ENCODE measurements at regions not wholly inside any gene's neighbourhood (a gene's known extent, or its start where the extent isn't known, plus 50 kb on each side); places are given as distances from the start of the nearest gene placed in this dataset.

DNA sequence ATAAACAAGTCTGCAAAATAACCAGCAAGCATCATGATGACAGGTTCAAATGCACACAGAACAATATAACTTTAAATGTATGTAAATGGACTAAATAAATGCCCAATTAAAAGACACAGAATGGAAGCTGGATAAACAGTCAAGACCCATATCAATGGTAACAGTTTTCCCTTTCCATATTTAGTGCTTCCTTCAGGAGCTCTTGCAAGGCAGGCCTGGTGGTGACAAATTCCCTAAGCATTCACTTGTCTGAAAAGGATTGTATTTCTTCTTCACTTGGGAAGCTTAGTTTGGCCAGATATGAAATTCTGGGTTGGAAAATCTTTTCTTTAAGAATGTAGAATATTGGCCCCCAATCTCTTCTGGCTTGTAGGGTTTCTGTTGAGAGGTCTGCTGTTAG lies 120.2 kb upstream of the RASA1 start:
- TF ChIP-seq POLR2AphosphoS5 (IDR thresholded peaks at IDR 0.05; ENCODE audit: low read depth) (no peak), SPI1 (IDR thresholded peaks at IDR 0.05; ENCODE audit: borderline replicate concordance, low read depth) (no peak), GABPA (IDR thresholded peaks at IDR 0.05; ENCODE audit: low read depth) (no peak)
- TF ChIP-seq, protein P1, sequence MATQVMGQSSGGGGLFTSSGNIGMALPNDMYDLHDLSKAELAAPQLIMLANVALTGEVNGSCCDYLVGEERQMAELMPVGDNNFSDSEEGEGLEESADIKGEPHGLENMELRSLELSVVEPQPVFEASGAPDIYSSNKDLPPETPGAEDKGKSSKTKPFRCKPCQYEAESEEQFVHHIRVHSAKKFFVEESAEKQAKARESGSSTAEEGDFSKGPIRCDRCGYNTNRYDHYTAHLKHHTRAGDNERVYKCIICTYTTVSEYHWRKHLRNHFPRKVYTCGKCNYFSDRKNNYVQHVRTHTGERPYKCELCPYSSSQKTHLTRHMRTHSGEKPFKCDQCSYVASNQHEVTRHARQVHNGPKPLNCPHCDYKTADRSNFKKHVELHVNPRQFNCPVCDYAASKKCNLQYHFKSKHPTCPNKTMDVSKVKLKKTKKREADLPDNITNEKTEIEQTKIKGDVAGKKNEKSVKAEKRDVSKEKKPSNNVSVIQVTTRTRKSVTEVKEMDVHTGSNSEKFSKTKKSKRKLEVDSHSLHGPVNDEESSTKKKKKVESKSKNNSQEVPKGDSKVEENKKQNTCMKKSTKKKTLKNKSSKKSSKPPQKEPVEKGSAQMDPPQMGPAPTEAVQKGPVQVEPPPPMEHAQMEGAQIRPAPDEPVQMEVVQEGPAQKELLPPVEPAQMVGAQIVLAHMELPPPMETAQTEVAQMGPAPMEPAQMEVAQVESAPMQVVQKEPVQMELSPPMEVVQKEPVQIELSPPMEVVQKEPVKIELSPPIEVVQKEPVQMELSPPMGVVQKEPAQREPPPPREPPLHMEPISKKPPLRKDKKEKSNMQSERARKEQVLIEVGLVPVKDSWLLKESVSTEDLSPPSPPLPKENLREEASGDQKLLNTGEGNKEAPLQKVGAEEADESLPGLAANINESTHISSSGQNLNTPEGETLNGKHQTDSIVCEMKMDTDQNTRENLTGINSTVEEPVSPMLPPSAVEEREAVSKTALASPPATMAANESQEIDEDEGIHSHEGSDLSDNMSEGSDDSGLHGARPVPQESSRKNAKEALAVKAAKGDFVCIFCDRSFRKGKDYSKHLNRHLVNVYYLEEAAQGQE (IDR thresholded peaks at IDR 0.05; ENCODE audit: insufficient replicate concordance, low read depth) = no peak
- TF ChIP-seq, protein P2, sequence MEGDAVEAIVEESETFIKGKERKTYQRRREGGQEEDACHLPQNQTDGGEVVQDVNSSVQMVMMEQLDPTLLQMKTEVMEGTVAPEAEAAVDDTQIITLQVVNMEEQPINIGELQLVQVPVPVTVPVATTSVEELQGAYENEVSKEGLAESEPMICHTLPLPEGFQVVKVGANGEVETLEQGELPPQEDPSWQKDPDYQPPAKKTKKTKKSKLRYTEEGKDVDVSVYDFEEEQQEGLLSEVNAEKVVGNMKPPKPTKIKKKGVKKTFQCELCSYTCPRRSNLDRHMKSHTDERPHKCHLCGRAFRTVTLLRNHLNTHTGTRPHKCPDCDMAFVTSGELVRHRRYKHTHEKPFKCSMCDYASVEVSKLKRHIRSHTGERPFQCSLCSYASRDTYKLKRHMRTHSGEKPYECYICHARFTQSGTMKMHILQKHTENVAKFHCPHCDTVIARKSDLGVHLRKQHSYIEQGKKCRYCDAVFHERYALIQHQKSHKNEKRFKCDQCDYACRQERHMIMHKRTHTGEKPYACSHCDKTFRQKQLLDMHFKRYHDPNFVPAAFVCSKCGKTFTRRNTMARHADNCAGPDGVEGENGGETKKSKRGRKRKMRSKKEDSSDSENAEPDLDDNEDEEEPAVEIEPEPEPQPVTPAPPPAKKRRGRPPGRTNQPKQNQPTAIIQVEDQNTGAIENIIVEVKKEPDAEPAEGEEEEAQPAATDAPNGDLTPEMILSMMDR (IDR thresholded peaks at IDR 0.05; ENCODE audit: insufficient read depth, low read length) = no peak
- Histone ChIP-seq H3K27ac (replicated peaks) (no peak overlapping the region), H3K27me3 (ENCODE audit: insufficient read depth, poor library complexity, severe bottlenecking) (no peaks in the 10 kb centered on the region), H3K4me3 (replicated peaks; ENCODE audit: insufficient read depth, low read length) (no peak overlapping the region)
- DNase-seq (ENCODE audit: low read depth in 1 of 2, low spot score in 1 of 2) = no peak

- no peak for DNase-seq (ENCODE audit: low read depth in 1 of 2, low spot score in 1 of 2)
- Histone ChIP-seq H3K27me3 (ENCODE audit: insufficient read depth, poor library complexity, severe bottlenecking) (no peaks in the 10 kb centered on the region), H3K4me3 (replicated peaks; ENCODE audit: insufficient read depth, low read length) (no peak overlapping the region), H3K27ac (replicated peaks) (no peak overlapping the region)
- TF ChIP-seq, protein P2 (IDR thresholded peaks at IDR 0.05; ENCODE audit: insufficient read depth, low read length) = no peak
- TF ChIP-seq GABPA (IDR thresholded peaks at IDR 0.05; ENCODE audit: low read depth) (no peak), SPI1 (IDR thresholded peaks at IDR 0.05; ENCODE audit: borderline replicate concordance, low read depth) (no peak), POLR2AphosphoS5 (IDR thresholded peaks at IDR 0.05; ENCODE audit: low read depth) (no peak)
- TF ChIP-seq, protein P1 (IDR thresholded peaks at IDR 0.05; ENCODE audit: insufficient replicate concordance, low read depth) = no peak
These were observed 117.1 kb upstream of the RASA1 start for GRCh38 chr5:87150630-87151029.

GRCh38 chr5:87151547-87151946 lies 116.1 kb upstream of the RASA1 start:
- no peak overlapping the region for H3K4me3 ChIP-seq (replicated peaks; ENCODE audit: insufficient read depth, low read length)
- H3K27me3 ChIP-seq (ENCODE audit: insufficient read depth, poor library complexity, severe bottlenecking) = no peaks in the 10 kb centered on the region
- H3K27ac ChIP-seq (replicated peaks) = no peak overlapping the region
- DNase-seq (ENCODE audit: low read depth in 1 of 2, low spot score in 1 of 2) = peak in 1 of 2 experiments; percentile 4
- TF ChIP-seq, protein P2 (IDR thresholded peaks at IDR 0.05; ENCODE audit: insufficient read depth, low read length) = no peak
- TF ChIP-seq POLR2AphosphoS5 (IDR thresholded peaks at IDR 0.05; ENCODE audit: low read depth) (no peak), GABPA (IDR thresholded peaks at IDR 0.05; ENCODE audit: low read depth) (no peak), SPI1 (IDR thresholded peaks at IDR 0.05; ENCODE audit: borderline replicate concordance, low read depth) (no peak)
- TF ChIP-seq, protein P1 (IDR thresholded peaks at IDR 0.05; ENCODE audit: insufficient replicate concordance, low read depth) = no peak

Measured in HL-60 (cell line).